Inflammatory macrophage treated with lipopolysaccharide for 4 hours (primary cell): ENCODE measurements at regions not wholly inside any gene's neighbourhood (a gene's known extent, or its start where the extent isn't known, plus 50 kb on each side); places are given as distances from the start of the nearest gene placed in this dataset.
"Not testable (repeated sequence)": the region's sequence is repeated elsewhere in the genome, so short reads cannot be mapped to it uniquely, and the experiment has no call there.

ENCODE experiments used
- DNase-seq: peaks from one replicate; pipeline ENCODE4 v3.0.0-alpha.2; 2020

- no peak for DNase-seq
Observed at GRCh38 chr17:6893382-6894205, 62.1 kb upstream of the TEKT1 start.

DNA sequence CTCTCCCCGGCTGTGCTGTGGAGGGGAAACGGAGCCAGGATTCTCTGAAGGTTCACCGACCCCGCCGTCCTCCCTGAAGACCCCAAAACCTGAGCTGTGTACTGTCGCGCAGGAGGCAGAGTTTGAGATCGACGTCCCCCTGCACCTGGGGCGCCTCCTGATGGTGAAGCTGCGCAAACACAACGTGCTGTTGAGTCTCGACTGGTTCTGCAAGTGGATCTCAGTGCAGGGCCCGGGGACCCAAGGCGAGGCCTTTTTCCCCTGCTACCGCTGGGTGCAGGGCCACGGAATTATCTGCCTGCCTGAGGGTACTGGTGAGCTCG, 62.6 kb upstream of the TEKT1 start:
- no peak for DNase-seq

GRCh38 chr17:6901086-6901485, 69.6 kb upstream of the TEKT1 start:
- no peak for DNase-seq

GRCh38 chr17:6903326-6903900, 71.9 kb upstream of the TEKT1 start:
- no peak for DNase-seq

- DNase-seq: no peak
Observed at GRCh38 chr17:6908807-6909206, 77.3 kb upstream of the TEKT1 start.

DNA sequence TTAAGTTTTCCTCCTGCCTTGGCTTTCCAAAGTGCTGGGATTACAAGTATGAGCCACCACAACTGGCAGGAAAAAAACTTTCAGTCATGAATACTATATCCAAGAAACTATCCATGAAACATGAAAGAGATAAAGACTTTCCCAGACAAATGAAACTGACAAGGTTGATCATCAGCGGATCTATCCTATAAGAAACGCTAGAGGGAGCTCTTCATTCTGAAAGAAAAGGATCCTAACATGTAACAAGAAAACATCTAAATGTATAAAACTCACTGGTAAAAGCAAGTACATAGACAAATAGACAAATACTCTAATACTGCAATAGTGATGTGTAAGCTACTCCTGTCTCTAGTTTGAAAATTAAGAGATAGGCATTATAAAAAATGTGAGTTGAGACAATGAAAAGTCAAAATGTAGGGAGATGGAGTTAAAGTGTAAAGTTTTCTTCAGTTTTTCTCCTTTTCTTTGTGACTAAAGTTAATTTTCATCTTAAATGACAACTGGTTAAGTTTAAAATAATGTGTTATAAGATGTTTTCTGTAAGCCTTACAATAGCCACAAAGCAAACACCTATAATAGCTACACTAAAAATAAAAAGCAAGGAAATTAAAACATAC, 79.6 kb upstream of the TEKT1 start:
- peak; percentile 65 for DNase-seq

DNA sequence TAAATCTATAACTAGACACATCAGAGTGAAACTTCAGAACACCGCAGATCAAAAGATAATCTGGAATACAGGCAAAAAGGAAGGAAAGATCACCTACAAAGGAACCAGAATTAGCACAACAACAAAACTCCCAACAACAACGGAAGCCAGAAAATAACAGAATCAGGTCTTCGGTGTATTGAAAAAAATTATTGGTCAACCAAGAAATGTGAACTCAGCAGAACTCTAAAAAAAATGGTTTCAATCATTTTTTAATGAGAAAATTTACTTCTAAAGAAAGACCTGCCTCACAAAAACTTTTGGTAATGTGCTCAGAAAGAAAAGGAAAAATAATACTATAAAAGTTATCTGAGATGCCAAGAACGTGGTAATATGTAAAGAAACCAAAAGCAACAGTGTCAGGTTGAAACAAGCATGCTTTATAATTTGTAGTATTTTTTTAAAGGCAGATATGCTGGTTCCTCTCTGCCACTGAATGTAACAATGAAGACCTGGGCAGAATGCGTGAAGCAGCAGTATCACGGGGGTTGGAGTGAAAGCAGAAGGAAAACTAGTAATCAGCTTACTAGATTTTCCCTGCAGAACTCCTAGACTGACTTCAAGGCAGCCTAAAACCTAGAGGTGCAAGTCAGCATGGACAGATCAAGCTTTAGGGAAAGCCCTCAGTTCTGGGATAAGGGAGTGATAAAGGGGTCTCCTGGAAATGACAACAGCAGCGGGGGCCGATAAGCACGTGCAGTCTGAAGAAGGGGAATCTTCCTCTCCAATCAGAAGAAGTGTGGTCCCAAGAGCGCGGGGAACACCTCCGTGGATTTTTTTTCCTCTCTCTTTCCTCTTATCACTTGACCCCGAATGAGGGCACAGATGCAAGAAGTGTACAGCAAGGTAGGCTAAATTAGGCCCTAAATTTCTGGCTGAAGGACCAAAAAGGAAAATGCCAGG, 80.9 kb upstream of the TEKT1 start:
- DNase-seq: peak; percentile 43

DNA sequence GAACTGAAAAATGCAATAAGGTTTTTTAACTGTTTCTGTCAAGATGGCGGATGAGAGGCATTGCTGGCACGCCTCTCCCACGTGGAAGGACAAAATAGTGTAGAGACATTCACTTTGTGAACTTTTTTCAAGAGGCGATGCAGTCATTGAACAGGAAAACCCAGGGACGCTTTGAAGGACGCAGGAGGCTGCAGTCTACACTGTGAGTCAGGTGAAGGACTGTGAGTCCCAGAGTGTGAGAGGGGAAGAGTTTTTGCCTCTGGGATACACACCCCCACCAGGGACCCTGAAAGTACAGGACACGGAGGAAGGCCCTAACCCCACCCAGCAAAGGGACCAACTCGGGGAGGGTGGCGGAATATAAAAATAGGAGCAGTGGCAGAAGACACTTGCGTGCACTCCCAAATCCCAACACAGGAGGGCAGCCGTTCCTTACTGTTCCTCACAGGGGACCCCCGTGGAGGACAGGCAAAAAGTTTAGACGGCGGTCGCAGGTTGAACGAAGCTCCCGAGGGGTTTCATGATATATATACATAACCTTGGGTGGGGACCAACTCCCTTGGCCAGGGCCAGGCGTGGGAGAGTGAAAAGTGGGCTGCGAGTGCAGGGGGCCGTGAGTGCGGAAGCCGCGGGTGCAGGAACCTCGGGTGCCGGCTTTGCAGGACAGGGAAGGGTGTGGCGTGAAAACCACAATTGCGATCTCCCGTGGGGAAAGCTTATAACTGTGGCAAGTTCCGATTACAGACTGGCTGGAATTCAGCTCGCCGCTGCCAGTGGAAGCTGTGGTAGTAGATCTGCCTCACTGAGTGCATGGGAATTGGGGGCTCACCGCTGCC, 82.0 kb upstream of the ALOX12 start:
- DNase-seq: peak; percentile 64

- DNase-seq: no peak
Observed at GRCh38 chr17:6914711-6915110, 81.1 kb upstream of the ALOX12 start.

- no peak for DNase-seq
Observed at GRCh38 chr17:6915620-6916019, 80.2 kb upstream of the ALOX12 start.

GRCh38 chr17:6919158-6919557, 76.7 kb upstream of the ALOX12 start:
- DNase-seq: no peak

DNA sequence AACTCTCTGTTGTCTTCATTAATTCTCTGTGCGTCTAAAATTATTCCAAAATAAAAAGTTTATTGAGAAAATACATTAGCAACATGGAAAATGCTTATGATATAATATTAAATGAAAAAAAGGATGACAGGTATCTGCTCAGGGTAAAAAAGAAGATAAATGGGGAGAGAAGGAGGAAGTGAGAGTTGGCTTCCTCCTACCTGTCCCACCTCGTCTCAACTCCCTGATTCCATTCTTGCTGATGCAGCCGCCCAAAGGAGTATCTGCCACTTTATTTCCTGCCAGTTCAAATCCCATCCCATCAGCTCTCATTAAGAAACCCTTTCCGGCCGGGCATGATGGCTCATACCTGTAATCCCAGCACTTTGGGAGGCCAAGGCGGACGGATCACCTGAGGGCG, 72.5 kb upstream of the ALOX12 start:
- no peak for DNase-seq

DNA sequence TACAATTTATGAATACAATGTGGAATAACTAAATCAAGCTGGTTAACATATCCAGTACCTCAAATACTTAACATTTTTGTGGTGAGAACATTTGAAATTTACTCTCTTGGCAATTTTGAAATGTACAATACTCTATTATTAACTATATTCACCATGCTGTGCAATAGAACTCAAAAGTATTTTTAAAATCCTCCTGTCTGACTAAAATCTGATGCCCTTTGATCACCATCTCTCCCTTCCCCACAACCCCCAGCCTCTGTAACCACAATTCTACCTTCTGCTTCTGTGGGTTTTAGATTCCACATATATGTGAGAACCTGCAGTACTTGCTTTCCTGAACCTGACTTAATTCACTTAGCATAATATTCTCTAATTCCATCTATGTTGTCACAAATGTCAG, 71.6 kb upstream of the ALOX12 start:
- no peak for DNase-seq

- DNase-seq: no peak
Observed at GRCh38 chr17:6926667-6927066, 69.2 kb upstream of the ALOX12 start.

DNA sequence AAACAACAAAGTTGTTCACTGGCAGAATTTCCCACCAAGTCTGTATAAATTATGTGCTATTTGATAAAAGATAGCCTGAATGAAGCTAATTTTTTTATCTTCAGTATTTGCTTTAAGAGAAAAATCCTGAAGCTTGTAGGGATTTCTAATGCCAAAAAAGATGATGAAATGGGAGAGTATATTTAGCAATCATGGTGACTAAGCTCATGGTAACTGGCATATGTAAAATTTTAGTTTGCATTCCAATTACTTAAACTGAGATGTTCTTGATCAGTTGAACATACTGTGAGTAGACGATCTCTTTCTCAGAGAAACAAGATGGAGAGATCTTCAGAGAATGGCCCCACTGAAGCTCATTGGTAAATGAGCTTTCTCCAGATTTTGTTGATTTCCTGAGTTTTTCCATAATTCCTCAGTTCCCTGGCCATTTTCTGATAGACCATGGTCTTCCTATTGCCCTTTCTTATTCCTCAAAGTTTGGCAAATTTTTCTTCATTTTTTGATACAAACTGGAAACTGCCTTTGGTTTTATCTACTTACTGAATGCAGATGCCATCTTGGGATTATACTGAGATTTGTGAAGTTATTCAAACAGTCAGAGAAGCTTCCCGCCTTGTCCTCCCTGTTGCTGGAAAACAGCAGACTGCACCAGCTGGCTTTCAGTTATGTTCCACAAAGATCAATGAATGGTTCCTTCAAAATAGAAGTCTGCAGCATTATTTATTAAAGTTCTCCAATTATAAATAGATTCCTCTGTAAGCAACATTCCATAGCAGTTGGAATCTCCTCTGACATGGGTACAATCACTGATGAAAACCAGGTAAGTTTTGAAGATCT, 68.3 kb upstream of the ALOX12 start:
- DNase-seq: peak; percentile 72

DNA sequence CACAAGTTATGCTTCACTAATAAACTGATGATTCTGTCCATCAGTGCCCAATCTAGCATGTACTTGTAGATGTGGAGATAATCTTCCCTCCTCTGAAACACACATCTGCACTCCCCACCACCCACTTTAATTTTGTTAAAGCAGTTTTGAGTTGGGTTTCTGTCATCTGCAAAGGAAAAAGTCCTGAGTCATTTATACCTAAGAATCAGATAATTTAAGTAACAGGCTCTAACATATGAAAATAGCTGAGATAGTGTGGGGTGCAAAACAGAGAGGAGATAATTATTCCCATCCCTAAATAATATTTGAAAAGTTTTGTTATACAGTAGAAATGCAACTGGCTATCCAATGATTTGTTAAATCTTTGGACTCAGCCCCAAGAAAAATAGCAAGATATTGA, 67.7 kb upstream of the ALOX12 start:
- DNase-seq: no peak

- no peak for DNase-seq
Observed at GRCh38 chr17:6930749-6931148, 65.1 kb upstream of the ALOX12 start.

DNA sequence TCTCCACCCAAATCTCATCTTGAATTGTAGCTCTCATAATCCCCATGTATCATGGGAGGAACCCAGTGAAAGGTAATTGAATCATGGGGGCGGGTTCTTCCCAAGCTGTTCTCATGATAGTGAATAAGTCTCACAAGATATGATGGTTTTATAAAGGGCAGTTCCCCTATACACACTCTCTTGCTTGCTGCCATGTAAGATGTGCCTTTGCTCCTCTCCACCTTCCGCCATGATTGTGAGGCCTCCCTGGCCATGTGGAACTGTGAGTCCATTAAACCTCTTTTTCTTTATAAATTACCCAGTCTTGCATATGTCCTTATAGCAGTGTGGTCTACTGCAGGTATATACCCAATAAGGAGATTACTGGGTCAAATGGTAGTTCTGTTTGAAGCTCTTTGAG, 61.3 kb upstream of the ALOX12 start:
- not testable (repeated sequence) for DNase-seq

GRCh38 chr17:6936370-6937028, 59.4 kb upstream of the ALOX12 start:
- peak; percentile 86 for DNase-seq

- no peak for DNase-seq
Observed at GRCh38 chr17:6938637-6939036, 57.2 kb upstream of the ALOX12 start.

DNA sequence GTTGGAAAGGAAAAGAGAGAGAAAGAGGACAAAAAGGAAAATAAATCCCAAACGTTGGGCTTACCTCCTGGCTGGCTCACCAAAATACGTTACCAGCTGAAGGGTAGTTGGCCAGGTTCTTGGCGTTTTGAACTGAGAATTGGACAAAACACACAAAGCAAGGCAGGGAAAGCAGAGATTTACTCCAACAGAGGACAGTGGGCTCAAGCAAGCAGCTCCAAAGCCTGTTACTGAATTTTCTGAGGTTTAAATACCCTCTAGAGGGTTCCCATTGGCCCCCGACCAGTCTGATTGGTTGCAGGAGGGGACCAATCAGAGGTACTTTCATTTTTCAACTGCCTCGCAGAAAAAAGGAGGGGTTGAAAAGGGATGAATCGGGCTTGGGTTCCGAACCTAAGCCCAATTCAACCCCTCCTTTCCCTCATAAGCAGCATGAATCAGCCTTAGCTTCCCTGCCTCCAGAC, 55.6 kb upstream of the ALOX12 start:
- no peak for DNase-seq
